Thyroid gland (tissue), 4 donors: ENCODE measurements at regions not wholly inside any gene's neighbourhood (a gene's known extent, or its start where the extent isn't known, plus 50 kb on each side); places are given as distances from the start of the nearest gene placed in this dataset.

Experiments
- DNase-seq, 2 donors: peaks; one replicate each; pipeline ENCODE4 v3.0.0-alpha.2; 2019
- H3K27ac ChIP-seq, 3 donors: fragments of 200-600 bp; sonication (generic); 1 replicate in 2 of 3; 2 replicates in 1 of 3; pipeline ENCODE4 v1.5.1; 2016 to 2019; ENCODE audit warnings: mild to moderate bottlenecking in 1 of 3, moderate library complexity in 1 of 3
- H3K27me3 ChIP-seq: fragments of 200-600 bp; sonication (generic); one replicate; pipeline ENCODE4 v1.5.1; 2019
- H3K36me3 ChIP-seq, 2 donors: fragments of 200-600 bp; sonication (generic); one replicate each; pipeline ENCODE4 v1.5.1; 2016 to 2019
- H3K4me1 ChIP-seq, 2 donors: fragments of 200-600 bp; sonication (generic); one replicate each; pipeline ENCODE4 v1.5.1; 2017 to 2019
- H3K4me3 ChIP-seq, 3 donors: fragments of 200-600 bp; sonication (generic); replicated peaks in 1 of 3; 1 replicate in 2 of 3; 2 replicates in 1 of 3; pipeline ENCODE4 v1.5.1; 2016; ENCODE audit warnings: mild to moderate bottlenecking in 1 of 3
- H3K9me3 ChIP-seq: fragments of 200-600 bp; sonication (generic); one replicate; pipeline ENCODE4 v1.5.1; 2017
- POLR2A ChIP-seq, 2 donors: fragments of 450-650 bp; IDR thresholded peaks; one replicate each; pipeline ENCODE4 v1.6.1; 2017; ENCODE audit warnings: antibody characterized with exemption in 2 of 2, mild to moderate bottlenecking in 2 of 2, moderate library complexity in 1 of 2
- WGBS, 2 donors: methylation state at CpG; one replicate each; pipeline ENCODE4 v1.1.5; 2017; 5-methylcytosine and 5-hydroxymethylcytosine counted together
- intact Hi-C: fragments of 100-400 bp; cut with DNase I; formaldehyde crosslinking; loops from one replicate; pipeline ENCODE4 v1.15.1; 2023
- TF ChIP-seq, protein P1 (sequence below), 6 experiments: fragments of 200-600 bp in 3 of 6; fragments of 450-650 bp in 3 of 6; sonication (generic) in 3 of 6; IDR thresholded peaks; one replicate each; pipeline ENCODE4 v1.5.1; 2016 to 2019; ENCODE audit warnings: antibody characterized with exemption in 6 of 6, mild to moderate bottlenecking in 2 of 6, inconsistent platforms in 1 of 6, moderate library complexity in 1 of 6

DNA sequence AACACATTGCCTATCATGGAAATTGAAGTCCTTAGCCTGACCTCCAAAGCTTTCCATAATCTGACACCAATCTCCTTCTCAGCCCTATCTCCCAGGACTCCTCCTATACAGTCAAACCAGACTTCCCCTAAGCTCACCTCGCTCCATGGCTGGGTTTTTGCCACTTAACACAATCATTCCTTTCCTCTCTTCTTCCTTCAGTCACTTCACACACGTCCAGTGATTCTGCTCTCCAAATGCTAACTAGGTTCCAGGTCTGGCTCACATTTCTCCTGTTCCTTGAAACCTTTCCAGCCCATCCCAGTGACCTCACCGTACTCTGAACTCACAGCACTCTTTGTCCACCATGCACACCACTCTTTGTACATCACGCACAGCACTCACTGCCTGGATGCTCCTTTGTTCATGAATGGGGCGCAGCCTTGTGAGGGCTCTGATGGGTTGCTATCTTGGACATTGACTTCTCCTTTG is 98.4 kb downstream of the GLUL start:
- H3K4me3 ChIP-seq, result no peak overlapping the region
- H3K36me3 ChIP-seq, result no peaks in the 10 kb centered on the region
- H3K9me3 ChIP-seq, result no peaks in the 10 kb centered on the region
- no peak for DNase-seq
- WGBS, 2 donors, result 80 to 85% methylated on average over 5 of the region's 5 CpGs
- TF ChIP-seq, protein P1, sequence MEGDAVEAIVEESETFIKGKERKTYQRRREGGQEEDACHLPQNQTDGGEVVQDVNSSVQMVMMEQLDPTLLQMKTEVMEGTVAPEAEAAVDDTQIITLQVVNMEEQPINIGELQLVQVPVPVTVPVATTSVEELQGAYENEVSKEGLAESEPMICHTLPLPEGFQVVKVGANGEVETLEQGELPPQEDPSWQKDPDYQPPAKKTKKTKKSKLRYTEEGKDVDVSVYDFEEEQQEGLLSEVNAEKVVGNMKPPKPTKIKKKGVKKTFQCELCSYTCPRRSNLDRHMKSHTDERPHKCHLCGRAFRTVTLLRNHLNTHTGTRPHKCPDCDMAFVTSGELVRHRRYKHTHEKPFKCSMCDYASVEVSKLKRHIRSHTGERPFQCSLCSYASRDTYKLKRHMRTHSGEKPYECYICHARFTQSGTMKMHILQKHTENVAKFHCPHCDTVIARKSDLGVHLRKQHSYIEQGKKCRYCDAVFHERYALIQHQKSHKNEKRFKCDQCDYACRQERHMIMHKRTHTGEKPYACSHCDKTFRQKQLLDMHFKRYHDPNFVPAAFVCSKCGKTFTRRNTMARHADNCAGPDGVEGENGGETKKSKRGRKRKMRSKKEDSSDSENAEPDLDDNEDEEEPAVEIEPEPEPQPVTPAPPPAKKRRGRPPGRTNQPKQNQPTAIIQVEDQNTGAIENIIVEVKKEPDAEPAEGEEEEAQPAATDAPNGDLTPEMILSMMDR (IDR thresholded peaks at IDR 0.05), result no peak
- no peak for TF ChIP-seq POLR2A (IDR thresholded peaks at IDR 0.05)
- H3K27me3 ChIP-seq, result no peaks in the 10 kb centered on the region
- intact Hi-C loops, result no loop called here
- H3K4me1 ChIP-seq, result peaks cover 27 to 36% of the 10 kb centered on the region in 2 donors
- H3K27ac ChIP-seq, result no peak overlapping the region

DNA sequence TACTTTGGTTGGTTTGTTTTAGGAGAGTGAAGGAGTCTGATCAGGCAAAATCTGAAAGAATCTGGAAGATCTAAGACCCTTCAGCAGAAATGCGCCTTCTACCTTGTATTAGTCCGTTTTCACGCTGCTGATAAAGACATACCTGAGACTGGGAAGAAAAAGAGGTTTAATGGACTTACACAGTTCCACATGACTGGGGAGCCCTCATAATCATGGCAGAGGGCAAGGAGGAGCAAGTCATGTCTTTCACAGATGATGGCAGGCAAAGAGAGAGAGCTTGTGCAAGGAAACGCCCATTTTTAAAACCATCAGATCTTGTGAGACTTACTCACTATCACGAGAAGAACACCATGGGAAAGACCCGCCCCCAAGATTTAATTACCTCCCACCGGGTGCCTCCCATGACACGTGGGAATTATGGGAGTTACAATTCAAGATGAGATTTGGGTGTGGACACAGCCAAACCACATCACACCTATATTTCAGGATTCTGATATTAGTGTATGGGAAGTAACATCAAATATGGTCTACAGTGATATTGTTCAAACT is 99.3 kb downstream of the GLUL start:
- DNase-seq, result no peak
- H3K27me3 ChIP-seq, result no peaks in the 10 kb centered on the region
- H3K36me3 ChIP-seq, result no peaks in the 10 kb centered on the region
- intact Hi-C loops, result no loop called here
- TF ChIP-seq POLR2A (IDR thresholded peaks at IDR 0.05), result no peak
- TF ChIP-seq, protein P1 (IDR thresholded peaks at IDR 0.05), result no peak
- H3K9me3 ChIP-seq, result no peaks in the 10 kb centered on the region
- WGBS, 2 donors, result 80 to 89% methylated on average over 8 of the region's 8 CpGs
- H3K27ac ChIP-seq, result no peak overlapping the region
- H3K4me1 ChIP-seq, result peaks cover 36 to 44% of the 10 kb centered on the region in 2 donors
- no peak overlapping the region for H3K4me3 ChIP-seq

DNA sequence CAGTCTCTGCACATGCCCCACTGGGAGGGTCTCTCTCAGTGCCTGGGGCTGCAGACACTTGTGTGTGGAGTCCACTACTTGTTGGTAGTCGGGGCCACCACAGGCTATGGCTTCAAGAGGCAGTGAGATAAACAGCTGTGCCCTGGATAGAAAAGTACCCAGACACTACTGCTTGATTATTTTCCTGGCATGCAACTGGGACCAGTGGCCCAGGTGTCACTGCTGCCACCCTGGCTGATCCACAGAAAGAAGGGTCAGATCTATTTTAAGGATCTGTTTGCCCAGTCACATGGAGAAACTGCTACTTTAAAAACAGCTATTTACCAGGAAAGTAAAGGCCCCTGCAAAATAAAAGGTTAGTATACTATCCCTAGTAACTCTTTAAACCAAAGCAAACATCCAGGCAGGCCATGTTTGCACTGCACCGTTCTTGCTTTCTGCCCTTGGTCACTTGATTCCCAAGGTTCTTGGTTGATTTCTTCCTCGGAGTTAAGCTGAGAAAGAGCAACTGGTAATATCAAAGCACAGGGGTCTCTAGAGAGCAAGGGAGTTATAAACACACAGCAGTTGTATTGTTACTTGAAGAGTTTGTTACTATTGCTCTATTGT is 99.9 kb downstream of the GLUL start:
- DNase-seq, result no peak
- Histone ChIP-seq H3K4me1 (peaks cover 40 to 48% of the 10 kb centered on the region in 2 donors), H3K27me3 (no peaks in the 10 kb centered on the region), H3K9me3 (no peaks in the 10 kb centered on the region), H3K27ac (no peak overlapping the region), H3K4me3 (no peak overlapping the region), H3K36me3 (no peaks in the 10 kb centered on the region)
- TF ChIP-seq, protein P1 (IDR thresholded peaks at IDR 0.05), result no peak
- no peak for TF ChIP-seq POLR2A (IDR thresholded peaks at IDR 0.05)
- 39 to 55% methylated on average over 2 to 3 of the region's 3 CpGs for WGBS, 2 donors
- intact Hi-C loops, result no loop called here

DNA sequence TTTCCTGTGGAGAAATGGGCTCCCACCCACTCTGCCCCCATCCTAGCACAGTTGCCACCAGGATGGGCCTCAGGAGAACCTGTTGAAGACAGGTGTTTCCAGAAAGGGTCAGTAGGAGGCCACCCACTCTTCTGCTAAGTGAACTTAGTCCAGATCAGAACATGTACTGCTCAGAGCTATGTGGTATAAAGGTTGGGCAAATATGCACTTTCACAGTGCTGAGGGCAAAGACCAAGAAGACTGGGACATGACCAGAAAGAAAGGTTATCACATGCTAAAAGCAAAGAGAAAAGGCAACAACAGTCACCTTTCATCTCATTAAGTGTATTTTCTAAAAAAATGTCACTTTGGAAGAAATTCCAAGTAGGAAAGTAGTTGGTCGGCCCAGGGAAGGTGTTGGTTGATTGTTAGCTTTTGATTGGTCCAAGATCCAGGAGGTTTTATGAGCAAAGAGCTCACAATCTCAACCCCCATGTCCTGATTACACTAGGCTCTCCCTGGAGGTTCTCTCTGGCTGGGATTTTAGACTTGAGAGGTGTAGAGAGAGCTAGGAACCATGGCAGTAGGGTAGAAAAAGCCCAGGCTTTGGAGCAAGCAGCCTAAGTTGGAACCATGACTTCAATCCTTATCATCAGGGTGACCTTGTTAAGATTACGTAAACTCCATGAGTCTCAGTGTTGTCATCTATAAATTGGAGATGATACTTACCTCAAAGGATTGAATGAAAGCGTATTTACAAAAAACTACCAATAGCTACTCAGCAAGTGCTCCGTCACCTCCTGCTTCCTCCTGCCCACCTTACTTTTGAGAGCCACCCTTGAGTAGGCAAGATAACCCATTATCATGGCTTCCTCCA is 102.6 kb downstream of the GLUL start:
- Histone ChIP-seq H3K4me3 (no peak overlapping the region), H3K36me3 (no peaks in the 10 kb centered on the region), H3K27ac (peak overlapping the region; percentile 44 to 68 (median 65)), H3K4me1 (peaks cover 56 to 65% of the 10 kb centered on the region in 2 donors), H3K9me3 (no peaks in the 10 kb centered on the region), H3K27me3 (no peaks in the 10 kb centered on the region)
- 96% methylated on average over 4 of the region's 4 CpGs for WGBS, 2 donors
- TF ChIP-seq POLR2A (IDR thresholded peaks at IDR 0.05), result no peak
- TF ChIP-seq, protein P1 (IDR thresholded peaks at IDR 0.05), result no peak
- no peak for DNase-seq
- intact Hi-C loops, result no loop called here

DNA sequence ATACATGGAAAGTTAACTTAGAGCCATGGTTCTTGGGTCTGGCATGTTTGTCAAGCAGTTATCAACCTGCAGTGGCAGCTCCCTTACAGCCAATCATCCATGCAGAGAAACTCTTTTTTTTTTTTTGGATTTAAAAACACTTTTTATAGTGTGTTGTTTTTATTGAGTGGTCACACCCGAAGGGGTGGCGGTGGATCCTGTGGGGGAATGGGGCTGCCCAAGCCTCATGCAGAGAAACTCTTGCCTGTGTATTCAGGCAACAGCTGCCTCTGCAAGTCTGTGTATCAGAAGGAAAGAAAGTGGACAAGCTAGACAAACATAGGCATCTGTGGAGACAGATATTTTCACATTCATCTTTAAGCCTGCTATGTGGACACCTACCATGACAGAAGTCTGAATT is 104.8 kb downstream of the GLUL start:
- H3K36me3 ChIP-seq, result no peaks in the 10 kb centered on the region
- TF ChIP-seq, protein P1 (IDR thresholded peaks at IDR 0.05), result no peak
- peak in 1 of 2 donors; percentile 10 for TF ChIP-seq POLR2A (IDR thresholded peaks at IDR 0.05)
- no peaks in the 10 kb centered on the region for H3K9me3 ChIP-seq
- peak; percentile 88 to 89 for DNase-seq
- peak overlapping the region; percentile 26 to 78 (median 60) for H3K27ac ChIP-seq
- 23 to 47% methylated on average over 2 of the region's 2 CpGs for WGBS, 2 donors
- H3K4me1 ChIP-seq, result peaks cover 56 to 64% of the 10 kb centered on the region in 2 donors
- no peaks in the 10 kb centered on the region for H3K27me3 ChIP-seq
- H3K4me3 ChIP-seq, result no peak overlapping the region
- intact Hi-C loops, result no loop called here
